Transverse colon (tissue), 4 donors: ENCODE measurements at regions not wholly inside any gene's neighbourhood (a gene's known extent, or its start where the extent isn't known, plus 50 kb on each side); places are given as distances from the start of the nearest gene placed in this dataset.

ENCODE experiments used
- DNase-seq: peaks from one replicate; pipeline ENCODE4 v3.0.0-alpha.2; 2019
- H3K27ac ChIP-seq, 4 donors: fragments of 200-600 bp; sonication (generic); 2 replicates each; pipeline ENCODE4 v1.5.1; 2016 to 2018; ENCODE audit warnings: inconsistent platforms in 4 of 4
- H3K27me3 ChIP-seq: fragments of 200-600 bp; sonication (generic); 2 replicates; pipeline ENCODE4 v1.5.1; 2017; ENCODE audit warnings: inconsistent platforms
- H3K36me3 ChIP-seq, 4 donors: fragments of 200-600 bp; sonication (generic); 2 replicates each; pipeline ENCODE4 v1.5.1; 2017 to 2019; ENCODE audit warnings: inconsistent platforms in 4 of 4
- H3K4me1 ChIP-seq, 4 donors: fragments of 200-600 bp; sonication (generic); 2 replicates each; pipeline ENCODE4 v1.5.1; 2017 to 2020; ENCODE audit warnings: inconsistent platforms in 4 of 4
- H3K4me3 ChIP-seq, 4 donors: fragments of 200-600 bp; sonication (generic); 1 replicate in 1 of 4; 2 replicates in 3 of 4; pipeline versions ENCODE4 v1.5.1 to v1.6.1; 2017 to 2019; ENCODE audit warnings: inconsistent platforms in 4 of 4
- H3K9me3 ChIP-seq, 2 donors: fragments of 200-600 bp; sonication (generic); 2 replicates each; pipeline ENCODE4 v1.5.1; 2017 to 2019; ENCODE audit warnings: inconsistent platforms in 2 of 2
- CTCF ChIP-seq, 5 experiments: fragments of 200-600 bp in 3 of 5; fragments of 450-650 bp in 2 of 5; sonication (generic) in 3 of 5; IDR thresholded peaks; 1 replicate in 2 of 5; 2 replicates in 3 of 5; pipeline ENCODE4 v1.5.1; 2016 to 2017; ENCODE audit warnings: antibody characterized with exemption in 5 of 5, inconsistent platforms in 3 of 5, mild to moderate bottlenecking in 2 of 5, moderate library complexity in 1 of 5
- EP300 ChIP-seq: sonication (generic); formaldehyde crosslinking; IDR thresholded peaks from one replicate; pipeline ENCODE4 v1.6.1; 2017; ENCODE audit warnings: antibody characterized with exemption, low read depth
- POLR2A ChIP-seq: fragments of 450-650 bp; IDR thresholded peaks from one replicate; pipeline ENCODE4 v1.6.1; 2016; ENCODE audit warnings: antibody characterized with exemption, mild to moderate bottlenecking, moderate library complexity
- POLR2AphosphoS5 ChIP-seq, 3 donors: sonication (generic); formaldehyde crosslinking; IDR thresholded peaks; one replicate each; pipeline ENCODE4 v1.6.1; 2016; ENCODE audit warnings: antibody characterized with exemption in 3 of 3
- WGBS, 2 donors: methylation state at CpG; one replicate each; pipeline ENCODE4 v1.1.5; 2018; ENCODE audit warnings: low coverage in 1 of 2; 5-methylcytosine and 5-hydroxymethylcytosine counted together
- in situ Hi-C, 4 donors: fragments of 200-750 bp; cut with MboI; loops; one replicate each; pipeline versions ENCODE4 v1.15.0 to v1.15.1; 2017; ENCODE audit warnings: low sequenced_read_pairs in 3 of 4, low pct_ligation_motif_present in 1 of 4, low pct_unique_long_range_greater_than_20kb in 1 of 4
- intact Hi-C: fragments of 100-400 bp; cut with DNase I; formaldehyde crosslinking; loops from one replicate; pipeline ENCODE4 v1.15.1; 2023; ENCODE audit warnings: low total_unique reads

GRCh38 chr12:124405151-124405550 lies 110.3 kb downstream of the RFLNA start:
- intact Hi-C loops (no loop called here), in situ Hi-C loops (loop anchor here in 1 of 4 donors (25.0 kb wide), 1 partner anchor 357 kb away; no protein-coding TSS in a partner anchor)
- H3K27ac ChIP-seq = peak overlapping the region in 1 of 4 donors; percentile 81
- H3K9me3 ChIP-seq = no peaks in the 10 kb centered on the region
- no peak overlapping the region for H3K4me3 ChIP-seq
- no peak for TF ChIP-seq CTCF (IDR thresholded peaks at IDR 0.05)
- no peak for TF ChIP-seq EP300
- TF ChIP-seq POLR2A = no peak
- TF ChIP-seq POLR2AphosphoS5 (IDR thresholded peaks at IDR 0.05) = no peak
- 88 to 98% methylated on average over 8 to 10 of the region's 10 CpGs for WGBS, 2 donors
- DNase-seq = no peak
- H3K27me3 ChIP-seq = no peaks in the 10 kb centered on the region
- no peaks in the 10 kb centered on the region for H3K36me3 ChIP-seq
- peaks cover 15 to 45% (median 30%) of the 10 kb centered on the region in 4 donors for H3K4me1 ChIP-seq

GRCh38 chr12:124404162-124404784 lies 109.4 kb downstream of the RFLNA start:
- TF ChIP-seq POLR2AphosphoS5 (IDR thresholded peaks at IDR 0.05) (no peak), CTCF (IDR thresholded peaks at IDR 0.05) (no peak), EP300 (no peak), POLR2A (no peak)
- intact Hi-C loops = no loop called here
- 73% methylated on average over 16 of the region's 17 CpGs; no CpG with 5 or more reads in 1 of the 2 donors for WGBS, 2 donors
- in situ Hi-C loops = loop anchor here in 1 of 4 donors (25.0 kb wide), 1 partner anchor 358 kb away; no protein-coding TSS in a partner anchor
- Histone ChIP-seq H3K9me3 (no peaks in the 10 kb centered on the region), H3K36me3 (no peaks in the 10 kb centered on the region), H3K4me3 (no peak overlapping the region), H3K27me3 (no peaks in the 10 kb centered on the region), H3K27ac (peak overlapping the region; percentile 63 to 81 (median 67)), H3K4me1 (peaks cover 18 to 45% (median 25%) of the 10 kb centered on the region in 4 donors)
- DNase-seq = no peak

GRCh38 chr12:124403273-124403672 lies 108.4 kb downstream of the RFLNA start:
- WGBS, 2 donors = 58 to 62% methylated on average over 7 to 9 of the region's 9 CpGs
- in situ Hi-C loops = loop anchor here in 1 of 4 donors (25.0 kb wide), 1 partner anchor 359 kb away; no protein-coding TSS in a partner anchor
- H3K27ac ChIP-seq = peak overlapping the region; percentile 63 to 81 (median 67)
- no peaks in the 10 kb centered on the region for H3K36me3 ChIP-seq
- no peaks in the 10 kb centered on the region for H3K9me3 ChIP-seq
- no peak overlapping the region for H3K4me3 ChIP-seq
- no peak for DNase-seq
- H3K4me1 ChIP-seq = peaks cover 21 to 46% (median 29%) of the 10 kb centered on the region in 4 donors
- TF ChIP-seq CTCF (IDR thresholded peaks at IDR 0.05) = no peak
- peak in 1 of 3 donors; percentile 69 for TF ChIP-seq POLR2AphosphoS5 (IDR thresholded peaks at IDR 0.05)
- no peak for TF ChIP-seq EP300
- H3K27me3 ChIP-seq = no peaks in the 10 kb centered on the region
- intact Hi-C loops = no loop called here

GRCh38 chr12:124402248-124403066 lies 107.6 kb downstream of the RFLNA start:
- no peak for TF ChIP-seq POLR2A
- TF ChIP-seq CTCF (IDR thresholded peaks at IDR 0.05) = no peak
- TF ChIP-seq POLR2AphosphoS5 (IDR thresholded peaks at IDR 0.05) = no peak
- TF ChIP-seq EP300 = no peak
- no peaks in the 10 kb centered on the region for H3K27me3 ChIP-seq
- peak overlapping the region; percentile 63 to 81 (median 67) for H3K27ac ChIP-seq
- no peak for DNase-seq
- H3K4me3 ChIP-seq = no peak overlapping the region
- H3K9me3 ChIP-seq = no peaks in the 10 kb centered on the region
- H3K4me1 ChIP-seq = peaks cover 29 to 54% (median 36%) of the 10 kb centered on the region in 4 donors
- 75 to 100% methylated on average over 1 to 20 of the region's 23 CpGs for WGBS, 2 donors
- no peaks in the 10 kb centered on the region for H3K36me3 ChIP-seq
- in situ Hi-C loops = loop anchor here in 1 of 4 donors (25.0 kb wide), 1 partner anchor 360 kb away; no protein-coding TSS in a partner anchor
- intact Hi-C loops = no loop called here
